ENCODE measurements at regions not wholly inside any gene's neighbourhood (a gene's known extent, or its start where the extent isn't known, plus 50 kb on each side); places are given as distances from the start of the nearest gene placed in this dataset.

GRCh38 chr5:57416278-57416994, 66.2 kb downstream of the ACTBL2 start:
- no peak for TF ChIP-seq CTCF (conservative IDR thresholded peaks at IDR 0.05)
- TF ChIP-seq ZFX (IDR thresholded peaks at IDR 0.05): no peak
